H1 (cell line): ENCODE measurements at regions not wholly inside any gene's neighbourhood (a gene's known extent, or its start where the extent isn't known, plus 50 kb on each side); places are given as distances from the start of the nearest gene placed in this dataset.

Source experiments
- CTCF ChIA-PET: fragments of 300-600 bp; sonication (Branson Sonifier 250); formaldehyde crosslinking; loops from one replicate; lab custom pipeline; 2021; ENCODE audit not compliant: partially characterized antibody; lab: Charles Lee
- POLR2A ChIA-PET: fragments of 300-600 bp; sonication (Branson Sonifier 250); formaldehyde crosslinking; loops from one replicate; lab custom pipeline; 2021; ENCODE audit warnings: inconsistent platforms; ENCODE audit not compliant: partially characterized antibody; lab: Charles Lee
- DNase-seq, 2 experiments: peaks; one replicate each; pipeline versions ENCODE4 v3.0.0 to v3.0.0-alpha.2; 2010 to 2022; ENCODE audit warnings: low spot score in 2 of 2, low read depth in 1 of 2, mixed read lengths in 1 of 2
- FAIRE-seq: peaks from 2 replicates; lab custom pipeline; 2011; peaks lifted over from hg19 to GRCh38; lab: Jason Lieb, UNC
- H2AFZ ChIP-seq: 2 replicates; pipeline ENCODE4 v1.8.1; 2012; ENCODE audit warnings: low read length, inconsistent platforms
- H2AK5ac ChIP-seq: 2 replicates; pipeline ENCODE4 v1.6.1; 2013; ENCODE audit warnings: low read depth, low read length
- H2BK120ac ChIP-seq: replicated peaks from 2 replicates; pipeline ENCODE3; 2013; ENCODE audit warnings: low read depth, low read length, inconsistent platforms
- H2BK12ac ChIP-seq: 2 replicates; pipeline ENCODE4 v1.6.1; 2013; ENCODE audit warnings: low read depth, low read length
- H2BK15ac ChIP-seq: 2 replicates; pipeline ENCODE4 v1.6.1; 2013; ENCODE audit warnings: low read length
- H2BK20ac ChIP-seq: 2 replicates; pipeline ENCODE4 v1.6.1; 2013; ENCODE audit warnings: low read length
- H2BK5ac ChIP-seq: 2 replicates; pipeline ENCODE4 v1.6.1; 2013; ENCODE audit warnings: low read depth, low read length
- H3K14ac ChIP-seq: 2 replicates; pipeline ENCODE4 v1.6.1; 2013; ENCODE audit warnings: inconsistent platforms; ENCODE audit not compliant: insufficient read length
- H3K18ac ChIP-seq: 2 replicates; pipeline ENCODE4 v1.6.1; 2013; ENCODE audit warnings: low read length; ENCODE audit errors: extremely low read depth
- H3K23ac ChIP-seq: 2 replicates; pipeline ENCODE4 v1.6.1; 2013; ENCODE audit warnings: inconsistent platforms; ENCODE audit not compliant: insufficient read length
- H3K23me2 ChIP-seq: 2 replicates; pipeline ENCODE4 v1.6.1; 2013; ENCODE audit warnings: low read depth, low read length
- H3K27ac ChIP-seq: 2 replicates; pipeline ENCODE4 v1.6.1; 2011; ENCODE audit warnings: low read depth, low read length, inconsistent platforms
- H3K27me3 ChIP-seq, 4 experiments: replicated peaks in 1 of 4; 1 replicate in 1 of 4; 2 replicates in 3 of 4; pipeline versions ENCODE4 v1.6.1 to v1.8.1; 2011 to 2013; ENCODE audit warnings: low read length in 3 of 4, mild to moderate bottlenecking in 3 of 4, inconsistent platforms in 2 of 4, mixed read lengths in 2 of 4, moderate library complexity in 1 of 4; ENCODE audit not compliant: control insufficient read depth in 3 of 4, insufficient read depth in 3 of 4; ENCODE audit errors: extremely low read depth in 1 of 4
- H3K36me3 ChIP-seq, 4 experiments: 2 replicates each; pipeline versions ENCODE4 v1.6.1 to v1.8.1; 2011 to 2013; ENCODE audit warnings: mild to moderate bottlenecking in 4 of 4, low read length in 3 of 4, moderate library complexity in 2 of 4, control low read depth in 1 of 4, inconsistent platforms in 1 of 4; ENCODE audit not compliant: insufficient read depth in 4 of 4, control insufficient read depth in 2 of 4
- H3K4ac ChIP-seq: replicated peaks from 2 replicates; pipeline ENCODE3; 2013; ENCODE audit warnings: low read length, low read depth, mixed read lengths, inconsistent platforms; ENCODE audit not compliant: insufficient read length
- H3K4me1 ChIP-seq, 4 experiments: replicated peaks in 1 of 4; 1 replicate in 1 of 4; 2 replicates in 3 of 4; pipeline versions ENCODE4 v1.6.1 to v1.8.1; 2011 to 2013; ENCODE audit warnings: low read length in 3 of 4, inconsistent platforms in 2 of 4, mixed read lengths in 1 of 4; ENCODE audit not compliant: insufficient read depth in 4 of 4, control insufficient read depth in 3 of 4
- H3K4me2 ChIP-seq, 2 experiments: 2 replicates each; pipeline versions ENCODE4 v1.6.1 to v1.8.1; 2011 to 2013; ENCODE audit warnings: low read depth in 2 of 2, low read length in 2 of 2, control low read depth in 1 of 2, inconsistent platforms in 1 of 2, mild to moderate bottlenecking in 1 of 2; ENCODE audit not compliant: insufficient read depth in 1 of 2
- H3K4me3 ChIP-seq, 4 experiments: fragments of 200-600, 300-600 bp in 1 of 4; sonication (generic), shearing (Covaris generic), sonication (Bioruptor Twin) in 1 of 4; 2 replicates each; pipeline versions ENCODE4 v1.5.1 to v1.8.1; 2011 to 2016; ENCODE audit warnings: low read length in 4 of 4, low read depth in 3 of 4, control low read depth in 2 of 4, inconsistent platforms in 2 of 4, mild to moderate bottlenecking in 2 of 4, mixed read lengths in 1 of 4, moderate library complexity in 1 of 4; ENCODE audit not compliant: insufficient read depth in 2 of 4; ENCODE audit errors: extremely low read depth in 1 of 4
- H3K56ac ChIP-seq: replicated peaks from 2 replicates; pipeline ENCODE3; 2013; ENCODE audit warnings: low read depth, mild to moderate bottlenecking, mixed read lengths, low read length, inconsistent platforms; ENCODE audit not compliant: insufficient read length
- H3K79me1 ChIP-seq: 2 replicates; pipeline ENCODE4 v1.6.1; 2013; ENCODE audit warnings: low read depth, low read length, control low read depth
- H3K79me2 ChIP-seq, 2 experiments: 2 replicates each; pipeline versions ENCODE4 v1.6.1 to v1.8.1; 2012 to 2013; ENCODE audit warnings: low read length in 2 of 2, mild to moderate bottlenecking in 2 of 2, inconsistent platforms in 1 of 2; ENCODE audit not compliant: insufficient read depth in 2 of 2, control insufficient read depth in 1 of 2
- H3K9ac ChIP-seq, 4 experiments: replicated peaks in 1 of 4; 1 replicate in 1 of 4; 2 replicates in 3 of 4; pipeline versions ENCODE4 v1.6.1 to v1.8.1; 2011 to 2013; ENCODE audit warnings: low read depth in 3 of 4, low read length in 3 of 4, control low read depth in 2 of 4, mild to moderate bottlenecking in 2 of 4, moderate library complexity in 2 of 4, inconsistent platforms in 1 of 4; ENCODE audit errors: extremely low read depth in 1 of 4
- H3K9me3 ChIP-seq, 2 experiments: 2 replicates each; pipeline versions ENCODE4 v1.6.1 to v1.8.1; 2012 to 2013; ENCODE audit warnings: mild to moderate bottlenecking in 2 of 2, moderate library complexity in 2 of 2, control low read depth in 1 of 2, inconsistent platforms in 1 of 2, low read depth in 1 of 2, low read length in 1 of 2, mixed read lengths in 1 of 2; ENCODE audit not compliant: insufficient read depth in 2 of 2
- H4K20me1 ChIP-seq, 2 experiments: replicated peaks in 1 of 2; 2 replicates each; pipeline versions ENCODE3 to v1.8.1; 2011 to 2013; ENCODE audit warnings: inconsistent platforms in 2 of 2, low read length in 2 of 2, mild to moderate bottlenecking in 1 of 2; ENCODE audit not compliant: insufficient read depth in 2 of 2, control insufficient read depth in 1 of 2
- H4K5ac ChIP-seq: 2 replicates; pipeline ENCODE4 v1.6.1; 2013; ENCODE audit warnings: low read length, low read depth, mixed read lengths, inconsistent platforms; ENCODE audit not compliant: insufficient read length
- H4K8ac ChIP-seq: 2 replicates; pipeline ENCODE4 v1.8.0; 2013; ENCODE audit warnings: mild to moderate bottlenecking, moderate library complexity, low read length, inconsistent platforms; ENCODE audit not compliant: insufficient read depth; ENCODE audit errors: extremely low read depth
- H4K91ac ChIP-seq: replicated peaks from 2 replicates; pipeline ENCODE3; 2013; ENCODE audit warnings: low read length, mixed read lengths, inconsistent platforms; ENCODE audit not compliant: insufficient read length
- ASH2L ChIP-seq: fragments of 200-600, 300-600 bp; sonication (generic); IDR thresholded peaks from one replicate; pipeline ENCODE4 v1.7.1; 2017; ENCODE audit warnings: low read length
- CBX5 ChIP-seq: fragments of 300-800, 300-1000 bp; sonication (generic); IDR thresholded peaks from 2 replicates; pipeline ENCODE4 v1.7.1; 2016; ENCODE audit warnings: antibody characterized with exemption, low read length, low read depth
- CHD1 ChIP-seq: IDR thresholded peaks from 2 replicates; pipeline ENCODE4 v1.6.1; 2012; ENCODE audit warnings: low read depth, low read length, improper control_type of control experiment
- CHD2 ChIP-seq: IDR thresholded peaks from 2 replicates; pipeline ENCODE4 v1.6.1; 2012; ENCODE audit warnings: low read length, improper control_type of control experiment
- JUND ChIP-seq: IDR thresholded peaks from 2 replicates; pipeline ENCODE4 v1.6.1; 2011; ENCODE audit warnings: mild to moderate bottlenecking, improper control_type of control experiment, low read length
- RAD21 ChIP-seq, 2 experiments: IDR thresholded peaks in 1 of 2; conservative IDR thresholded peaks in 1 of 2; 2 replicates each; pipeline ENCODE4 v1.6.1; 2011; ENCODE audit warnings: low read depth in 2 of 2, low read length in 2 of 2, improper control_type of control experiment in 1 of 2, inconsistent platforms in 1 of 2, mild to moderate bottlenecking in 1 of 2, moderate library complexity in 1 of 2
- RXRA ChIP-seq: IDR thresholded peaks from 2 replicates; pipeline ENCODE4 v1.6.1; 2011; ENCODE audit warnings: low read depth, mild to moderate bottlenecking, low read length, moderate library complexity; ENCODE audit not compliant: insufficient read depth
- SP4 ChIP-seq: IDR thresholded peaks from 2 replicates; pipeline ENCODE4 v1.6.1; 2012; ENCODE audit warnings: low read length, inconsistent platforms
- TCF12 ChIP-seq: IDR thresholded peaks from 2 replicates; pipeline ENCODE4 v1.6.1; 2011; ENCODE audit warnings: low read depth, mild to moderate bottlenecking, low read length
- WGBS, 2 experiments: shearing (Covaris generic) in 1 of 2; methylation state at CpG; one replicate each; pipeline versions ENCODE4 v1.1.6 to v1.1.7; 2013 to 2015; ENCODE audit warnings: low lambda C conversion rate in 2 of 2, mixed read lengths in 2 of 2, inconsistent platforms in 1 of 2, low coverage in 1 of 2, missing lambda C conversion rate in 1 of 2; ENCODE audit not compliant: insufficient replicate concordance in 2 of 2, insufficient coverage in 1 of 2, insufficient read length in 1 of 2; ENCODE audit errors: extremely low coverage in 1 of 2, missing lambda C conversion rate in 1 of 2; 5-methylcytosine and 5-hydroxymethylcytosine counted together

DNA sequence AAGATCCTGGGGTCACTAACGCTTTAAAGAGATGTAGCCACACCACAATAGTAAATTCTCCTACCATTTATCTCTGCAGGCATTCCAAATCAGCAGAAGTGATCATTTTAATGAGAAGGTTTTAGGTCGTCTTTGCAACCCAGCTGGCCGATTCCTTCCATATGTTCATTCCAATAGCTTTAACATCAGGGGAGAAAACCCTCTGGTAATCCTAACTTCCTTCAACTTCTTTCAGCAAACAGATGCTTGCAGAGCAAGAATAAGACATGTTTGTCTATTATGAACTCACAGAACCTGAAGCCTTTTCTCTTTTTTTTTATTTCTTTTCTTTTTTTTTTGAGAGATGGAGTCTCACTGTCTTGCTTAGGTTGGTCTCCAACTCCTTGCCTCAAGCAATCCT, 498.6 kb upstream of the SLITRK1 start:
- Histone ChIP-seq H2BK12ac (no peak overlapping the region), H3K27ac (no peak overlapping the region), H2AK5ac (no peak overlapping the region), H3K23ac (no peak overlapping the region), H3K4ac (no peak overlapping the region), H3K79me2 (no peaks in the 10 kb centered on the region), H2AFZ (no peak overlapping the region), H3K4me3 (no peak overlapping the region), H3K14ac (no peak overlapping the region), H3K56ac (no peak overlapping the region), H3K23me2 (no peaks in the 10 kb centered on the region), H3K27me3 (no peaks in the 10 kb centered on the region), H3K4me1 (no peaks in the 10 kb centered on the region), H3K18ac (no peak overlapping the region), H3K4me2 (no peak overlapping the region), H2BK20ac (no peak overlapping the region), H2BK120ac (no peak overlapping the region), H2BK5ac (no peak overlapping the region), H3K9me3 (no peaks in the 10 kb centered on the region), H4K91ac (no peak overlapping the region), H3K9ac (no peak overlapping the region), H3K79me1 (no peaks in the 10 kb centered on the region), H4K5ac (no peak overlapping the region), H4K8ac (no peak overlapping the region), H3K36me3 (no peaks in the 10 kb centered on the region), H4K20me1 (no peaks in the 10 kb centered on the region), H2BK15ac (no peak overlapping the region)
- ChIA-PET CTCF (no interaction called here), POLR2A (no interaction called here)
- DNase-seq (no peak), FAIRE-seq (no peak)
- WGBS, 2 experiments, result 88% methylated on average over 3 of the region's 3 CpGs; no CpG with 5 or more reads in 1 of the 2 experiments
- no peak for TF ChIP-seq ASH2L
- TF ChIP-seq CHD1, result no peak
- no peak for TF ChIP-seq JUND
- TF ChIP-seq SP4, result no peak
- TF ChIP-seq RAD21 (IDR thresholded peaks at IDR 0.05 in 1 of 2, conservative IDR thresholded peaks at IDR 0.05 in 1 of 2; ENCODE audit: low read depth in 2 of 2, low read length in 2 of 2), result no peak
- no peak for TF ChIP-seq RXRA
- no peak for TF ChIP-seq CBX5
- no peak for TF ChIP-seq CHD2
- no peak for TF ChIP-seq TCF12
